Large intestine (tissue), 3 donors: ENCODE measurements at regions not wholly inside any gene's neighbourhood (a gene's known extent, or its start where the extent isn't known, plus 50 kb on each side); places are given as distances from the start of the nearest gene placed in this dataset.

Source experiments
- DNase-seq, 2 donors: peaks; one replicate each; pipeline versions ENCODE4 v3.0.0 to v3.0.0-alpha.2; 2013
- H3K27ac ChIP-seq: one replicate; pipeline ENCODE4 v1.5.1; 2013; ENCODE audit warnings: low read length
- H3K27me3 ChIP-seq: 2 replicates; pipeline ENCODE4 v1.6.1; 2013; ENCODE audit warnings: low read length; ENCODE audit not compliant: control insufficient read depth, insufficient read depth
- H3K36me3 ChIP-seq: 2 replicates; pipeline ENCODE4 v1.6.1; 2013; ENCODE audit warnings: low read length; ENCODE audit not compliant: control insufficient read depth, insufficient read depth
- H3K4me1 ChIP-seq: one replicate; pipeline ENCODE4 v1.6.1; 2013; ENCODE audit warnings: low read length; ENCODE audit not compliant: control insufficient read depth, insufficient read depth
- H3K4me3 ChIP-seq: one replicate; pipeline ENCODE4 v1.5.1; 2013; ENCODE audit warnings: low read length
- H3K9me3 ChIP-seq: one replicate; pipeline ENCODE4 v1.6.1; 2013; ENCODE audit warnings: mild to moderate bottlenecking, low read depth, low read length, moderate library complexity; ENCODE audit not compliant: control insufficient read depth
- WGBS: methylation state at CpG from one replicate; pipeline ENCODE4 v1.1.5; 2013; ENCODE audit warnings: low lambda C conversion rate; ENCODE audit not compliant: insufficient coverage; 5-methylcytosine and 5-hydroxymethylcytosine counted together

- no peaks in the 10 kb centered on the region for H3K36me3 ChIP-seq
- H3K4me1 ChIP-seq, result no peaks in the 10 kb centered on the region
- H3K4me3 ChIP-seq, result no peak overlapping the region
- no peaks in the 10 kb centered on the region for H3K9me3 ChIP-seq
- no peak for DNase-seq
- H3K27ac ChIP-seq, result no peak overlapping the region
- no CpG with 5 or more reads among the region's 2 CpGs for WGBS
- no peaks in the 10 kb centered on the region for H3K27me3 ChIP-seq
Measured at GRCh38 chr4:176969011-176969410, 176.3 kb upstream of the VEGFC start.

GRCh38 chr4:176970853-176971252, 178.1 kb upstream of the VEGFC start:
- H3K36me3 ChIP-seq, result no peaks in the 10 kb centered on the region
- no peak for DNase-seq
- H3K9me3 ChIP-seq, result no peaks in the 10 kb centered on the region
- WGBS, result 80% methylated on average over 1 of the region's 4 CpGs
- no peak overlapping the region for H3K27ac ChIP-seq
- H3K4me1 ChIP-seq, result no peaks in the 10 kb centered on the region
- H3K4me3 ChIP-seq, result no peak overlapping the region
- H3K27me3 ChIP-seq, result no peaks in the 10 kb centered on the region

GRCh38 chr4:176971576-176972115, 178.9 kb upstream of the VEGFC start:
- H3K36me3 ChIP-seq, result no peaks in the 10 kb centered on the region
- WGBS, result 70% methylated on average over 2 of the region's 7 CpGs
- H3K4me3 ChIP-seq, result no peak overlapping the region
- no peak for DNase-seq
- H3K4me1 ChIP-seq, result no peaks in the 10 kb centered on the region
- H3K9me3 ChIP-seq, result no peaks in the 10 kb centered on the region
- H3K27ac ChIP-seq, result no peak overlapping the region
- H3K27me3 ChIP-seq, result no peaks in the 10 kb centered on the region

GRCh38 chr4:176979416-176979815, 186.7 kb upstream of the VEGFC start:
- Histone ChIP-seq H3K27ac (no peak overlapping the region), H3K4me3 (no peak overlapping the region), H3K36me3 (no peaks in the 10 kb centered on the region), H3K9me3 (no peaks in the 10 kb centered on the region), H3K4me1 (no peaks in the 10 kb centered on the region), H3K27me3 (no peaks in the 10 kb centered on the region)
- DNase-seq, result no peak
- WGBS, result no CpG with 5 or more reads among the region's 1 CpG

- H3K27ac ChIP-seq, result no peak overlapping the region
Measured at GRCh38 chr4:176981074-176981473, 188.4 kb upstream of the VEGFC start.

GRCh38 chr4:176981551-176981950, 188.8 kb upstream of the VEGFC start:
- no peaks in the 10 kb centered on the region for H3K36me3 ChIP-seq
- no CpG with 5 or more reads among the region's 2 CpGs for WGBS
- H3K9me3 ChIP-seq, result no peaks in the 10 kb centered on the region
- no peaks in the 10 kb centered on the region for H3K4me1 ChIP-seq
- no peak overlapping the region for H3K27ac ChIP-seq
- DNase-seq, result no peak
- no peak overlapping the region for H3K4me3 ChIP-seq
- H3K27me3 ChIP-seq, result no peaks in the 10 kb centered on the region

More at GRCh38 chr4:176981074-176981473, 188.4 kb upstream of the VEGFC start:
- no peaks in the 10 kb centered on the region for H3K36me3 ChIP-seq
- no peaks in the 10 kb centered on the region for H3K27me3 ChIP-seq
- no peak overlapping the region for H3K4me3 ChIP-seq
- no peaks in the 10 kb centered on the region for H3K4me1 ChIP-seq
- H3K9me3 ChIP-seq, result no peaks in the 10 kb centered on the region
- DNase-seq, result no peak

GRCh38 chr4:176988226-176988625, 195.5 kb upstream of the VEGFC start:
- DNase-seq, result no peak
- no peaks in the 10 kb centered on the region for H3K9me3 ChIP-seq
- no peaks in the 10 kb centered on the region for H3K4me1 ChIP-seq
- 13% methylated on average over 1 of the region's 1 CpG for WGBS
- no peak overlapping the region for H3K27ac ChIP-seq
- H3K4me3 ChIP-seq, result no peak overlapping the region
- H3K36me3 ChIP-seq, result no peaks in the 10 kb centered on the region
- H3K27me3 ChIP-seq, result no peaks in the 10 kb centered on the region

- H3K4me1 ChIP-seq, result no peaks in the 10 kb centered on the region
Measured at GRCh38 chr4:176989186-176989585, 196.5 kb upstream of the VEGFC start.

GRCh38 chr4:176999935-177000543, 207.3 kb upstream of the VEGFC start:
- Histone ChIP-seq H3K36me3 (no peaks in the 10 kb centered on the region), H3K4me1 (no peaks in the 10 kb centered on the region)
- no CpG with 5 or more reads among the region's 2 CpGs for WGBS

More at GRCh38 chr4:176989186-176989585, 196.5 kb upstream of the VEGFC start:
- WGBS, result no CpG with 5 or more reads among the region's 1 CpG
- no peaks in the 10 kb centered on the region for H3K9me3 ChIP-seq
- H3K27ac ChIP-seq, result no peak overlapping the region
- H3K36me3 ChIP-seq, result no peaks in the 10 kb centered on the region
- no peaks in the 10 kb centered on the region for H3K27me3 ChIP-seq
- H3K4me3 ChIP-seq, result no peak overlapping the region
- no peak for DNase-seq

GRCh38 chr4:177001271-177002175, 208.8 kb upstream of the VEGFC start:
- no peak for DNase-seq
- Histone ChIP-seq H3K27ac (no peak overlapping the region), H3K27me3 (no peaks in the 10 kb centered on the region), H3K9me3 (no peaks in the 10 kb centered on the region), H3K36me3 (no peaks in the 10 kb centered on the region), H3K4me3 (no peak overlapping the region), H3K4me1 (no peaks in the 10 kb centered on the region)
- 89% methylated on average over 3 of the region's 3 CpGs for whole genome bisulfite sequencing

More at GRCh38 chr4:176999935-177000543, 207.3 kb upstream of the VEGFC start:
- Histone ChIP-seq H3K9me3 (no peaks in the 10 kb centered on the region), H3K4me3 (no peak overlapping the region), H3K27me3 (no peaks in the 10 kb centered on the region), H3K27ac (no peak overlapping the region)
- no peak for DNase-seq
